HG02884 (cell line): ENCODE measurements at regions not wholly inside any gene's neighbourhood (a gene's known extent, or its start where the extent isn't known, plus 50 kb on each side); places are given as distances from the start of the nearest gene placed in this dataset.

Experiments
- ATAC-seq: cut with Tn5 transposase; IDR thresholded peaks from one replicate; pipeline ENCODE4 v1.9.1; 2021; ENCODE audit warnings: mild to moderate bottlenecking, moderate library complexity; ENCODE audit not compliant: unreplicated experiment

GRCh38 chr13:70911286-70911685 is 803.0 kb upstream of the KLHL1 start:
- no peak for ATAC-seq

GRCh38 chr13:70908795-70909194 is 800.5 kb upstream of the KLHL1 start:
- ATAC-seq: no peak

- ATAC-seq: no peak
Observed at GRCh38 chr13:70905035-70905434, 796.8 kb upstream of the KLHL1 start.

GRCh38 chr13:70896136-70896535 is 787.9 kb upstream of the KLHL1 start:
- no peak for ATAC-seq

GRCh38 chr13:70895599-70895998 is 787.3 kb upstream of the KLHL1 start:
- ATAC-seq: no peak

GRCh38 chr13:70894258-70894657 is 786.0 kb upstream of the KLHL1 start:
- ATAC-seq: no peak

- ATAC-seq: no peak
Observed at GRCh38 chr13:70893832-70894231, 785.6 kb upstream of the KLHL1 start.

- ATAC-seq: no peak
Observed at GRCh38 chr13:70890289-70890688, 782.0 kb upstream of the KLHL1 start.

GRCh38 chr13:70889163-70889562 is 780.9 kb upstream of the KLHL1 start:
- no peak for ATAC-seq

- ATAC-seq: no peak
Observed at GRCh38 chr13:70884196-70884595, 775.9 kb upstream of the KLHL1 start.

GRCh38 chr13:70874636-70875035 is 766.4 kb upstream of the KLHL1 start:
- no peak for ATAC-seq

GRCh38 chr13:70864731-70865130 is 756.5 kb upstream of the KLHL1 start:
- ATAC-seq: no peak

GRCh38 chr13:70856711-70857110 is 748.5 kb upstream of the KLHL1 start:
- no peak for ATAC-seq

GRCh38 chr13:70856025-70856424 is 747.8 kb upstream of the KLHL1 start:
- ATAC-seq: no peak

GRCh38 chr13:70849222-70849621 is 741.0 kb upstream of the KLHL1 start:
- no peak for ATAC-seq

- ATAC-seq: no peak
Observed at GRCh38 chr13:70844391-70845108, 736.3 kb upstream of the KLHL1 start.

GRCh38 chr13:70842062-70842644 is 733.9 kb upstream of the KLHL1 start:
- ATAC-seq: no peak

GRCh38 chr13:70841240-70842061 is 733.2 kb upstream of the KLHL1 start:
- no peak for ATAC-seq

- ATAC-seq: no peak
Observed at GRCh38 chr13:70835371-70835770, 727.1 kb upstream of the KLHL1 start.

GRCh38 chr13:70829748-70830147 is 721.5 kb upstream of the KLHL1 start:
- ATAC-seq: no peak

GRCh38 chr13:70817576-70817975 is 709.3 kb upstream of the KLHL1 start:
- ATAC-seq: no peak

- no peak for ATAC-seq
Observed at GRCh38 chr13:70816853-70817252, 708.6 kb upstream of the KLHL1 start.
